Superior temporal gyrus (tissue), 1 donor: ENCODE measurements at regions not wholly inside any gene's neighbourhood (a gene's known extent, or its start where the extent isn't known, plus 50 kb on each side); places are given as distances from the start of the nearest gene placed in this dataset.

Experiments
- DNase-seq: peaks from one replicate; pipeline ENCODE4 v3.0.0-alpha.2; 2016; ENCODE audit errors: extremely low spot score

DNA sequence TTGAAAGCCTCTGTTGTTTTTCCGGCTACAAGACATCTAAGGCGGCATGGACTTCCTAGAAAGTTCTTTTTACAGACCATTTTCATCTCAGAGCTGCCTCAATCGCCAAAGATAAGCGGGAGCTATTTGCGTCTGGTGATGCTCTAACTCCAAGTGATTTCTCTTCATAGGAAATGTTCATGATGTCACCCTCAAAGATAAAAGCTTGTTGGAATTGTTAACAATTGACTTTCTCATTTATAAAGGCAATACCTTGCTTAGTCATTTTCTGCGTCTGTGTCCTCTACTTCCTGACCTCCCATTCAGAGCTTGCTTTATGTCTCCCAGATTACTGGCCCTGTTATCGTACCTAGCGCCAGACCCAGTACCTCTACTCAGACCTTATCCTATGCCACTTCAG, 259.0 kb upstream of the G2E3 start:
- DNase-seq = peak; percentile 27

DNA sequence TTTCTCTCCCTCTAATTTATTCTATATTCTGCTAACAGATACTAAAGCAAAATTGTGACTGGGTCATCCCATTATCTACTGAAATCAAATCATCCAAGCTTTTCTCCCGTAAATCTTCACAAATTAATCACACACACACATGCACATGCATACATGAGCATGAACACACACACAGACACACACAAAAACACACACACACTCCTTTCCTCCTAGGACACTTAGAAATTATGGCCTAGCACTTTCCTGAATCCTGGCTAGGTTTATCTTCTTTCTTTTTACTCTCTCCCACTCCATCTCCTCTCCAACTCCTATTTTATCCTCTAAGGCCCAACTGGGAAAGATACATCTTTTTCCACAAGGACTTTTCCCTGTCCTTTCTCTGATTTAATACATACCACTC, 255.6 kb upstream of the G2E3 start:
- DNase-seq = no peak

DNA sequence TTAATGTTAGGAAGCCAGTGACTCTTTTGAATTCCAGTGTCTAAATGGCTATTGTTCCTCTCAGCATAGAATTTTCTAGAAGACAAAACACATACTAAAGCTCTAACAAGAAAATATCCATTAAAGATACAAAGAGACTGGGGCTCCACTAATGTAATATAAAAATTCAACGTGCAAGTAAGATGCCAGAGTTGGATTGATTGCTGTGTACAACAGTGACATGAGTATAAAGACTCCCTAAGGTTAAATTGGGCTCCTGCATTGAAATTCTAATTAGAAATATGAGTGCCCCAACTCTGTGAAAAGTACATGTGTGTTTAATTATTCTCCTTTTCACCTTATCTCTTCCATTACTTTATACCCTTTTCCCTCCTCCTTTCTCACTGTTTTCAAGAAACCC, 253.6 kb upstream of the G2E3 start:
- DNase-seq = no peak

DNA sequence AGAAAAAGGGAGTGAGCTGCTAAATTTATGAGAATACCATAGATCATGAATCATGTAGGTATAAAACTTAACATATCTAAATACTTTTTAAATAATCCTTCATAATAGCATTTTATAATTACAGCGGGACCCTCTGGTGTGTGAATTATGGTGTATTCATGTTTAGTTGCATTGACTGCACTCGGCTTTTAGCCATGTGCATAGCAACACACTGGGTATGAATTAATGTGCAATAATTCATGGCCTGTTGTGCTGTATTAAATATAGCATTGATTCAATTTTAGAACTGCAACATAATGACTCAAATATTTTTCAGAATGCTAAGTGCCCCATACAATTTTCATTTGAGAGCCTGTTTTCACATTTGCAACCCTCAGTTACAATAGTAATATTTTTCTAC, 249.6 kb upstream of the G2E3 start:
- no peak for DNase-seq

DNA sequence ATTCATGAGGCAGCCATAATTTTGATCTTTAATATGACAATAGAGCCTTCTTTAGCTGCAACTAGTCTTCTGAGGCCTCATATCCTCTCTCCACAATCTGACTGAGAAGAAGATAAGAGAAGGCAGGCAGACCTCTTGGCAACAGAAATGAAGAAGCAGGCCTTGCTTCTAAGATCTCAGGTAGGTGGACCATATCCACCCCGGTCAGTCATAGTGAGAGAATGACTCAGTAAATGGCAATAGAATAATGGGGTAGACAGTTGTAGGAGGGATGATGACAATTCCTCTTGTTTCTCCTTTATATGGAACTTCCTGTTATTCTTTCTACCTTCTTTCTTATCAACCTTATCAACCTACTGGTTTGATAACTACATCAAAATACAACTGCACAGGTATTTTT, 246.7 kb upstream of the G2E3 start:
- DNase-seq = no peak

DNA sequence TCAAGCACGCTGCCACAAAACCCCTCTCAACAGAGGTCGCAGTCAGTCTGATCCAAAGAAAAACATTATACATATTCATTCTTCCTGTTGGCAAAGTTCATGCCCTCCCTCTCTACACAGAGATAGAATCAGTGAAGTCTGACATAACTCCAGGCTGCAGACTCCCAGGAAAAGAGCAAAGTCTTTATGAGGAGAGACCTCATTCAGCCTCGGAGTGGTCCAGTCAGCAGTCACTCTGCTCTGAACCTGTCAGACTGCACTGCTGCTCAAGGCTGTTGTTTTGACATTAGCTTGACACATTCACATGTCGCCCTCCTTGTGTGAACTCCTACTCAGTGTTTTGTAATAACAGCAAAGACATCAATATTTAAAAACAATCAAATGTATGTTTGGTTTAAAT, 241.2 kb upstream of the G2E3 start:
- DNase-seq = no peak

DNA sequence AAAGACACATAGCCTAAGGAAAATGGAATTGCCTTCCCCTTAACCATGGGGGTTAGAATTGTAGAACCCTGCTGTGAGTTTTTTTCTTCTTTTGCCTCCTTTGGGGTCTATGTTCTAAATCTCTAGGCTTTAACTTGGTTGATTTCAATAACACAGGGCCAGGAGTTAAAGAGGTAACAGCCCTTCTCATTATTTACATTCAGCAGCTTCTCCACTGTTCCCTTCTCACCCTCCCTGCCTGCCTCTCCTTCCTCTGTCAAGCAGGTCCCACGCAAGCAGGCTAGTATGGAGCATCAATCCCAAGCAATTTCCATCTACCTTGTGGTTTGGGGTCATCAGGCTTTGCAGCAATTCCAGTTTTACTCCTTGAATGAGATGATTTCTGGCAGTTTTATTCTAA, 236.1 kb upstream of the G2E3 start:
- no peak for DNase-seq

DNA sequence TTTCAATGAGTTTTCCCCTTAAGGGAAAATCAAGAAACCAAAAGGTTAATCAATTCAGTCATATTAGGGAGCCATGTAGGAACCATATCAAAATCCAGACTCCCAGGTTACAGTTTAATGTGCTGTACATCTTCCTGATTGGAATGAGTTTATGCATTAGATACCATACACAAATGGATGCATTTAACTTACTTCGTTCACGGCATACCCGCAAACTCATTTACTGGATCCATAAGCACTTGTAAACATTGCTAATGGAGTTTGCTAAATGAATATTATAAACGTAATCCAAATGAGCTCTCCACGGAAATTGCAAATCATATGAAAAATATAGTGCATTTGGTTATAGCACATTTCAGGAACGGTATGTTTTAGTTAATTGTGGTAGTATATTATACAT, 228.9 kb upstream of the G2E3 start:
- no peak for DNase-seq

DNA sequence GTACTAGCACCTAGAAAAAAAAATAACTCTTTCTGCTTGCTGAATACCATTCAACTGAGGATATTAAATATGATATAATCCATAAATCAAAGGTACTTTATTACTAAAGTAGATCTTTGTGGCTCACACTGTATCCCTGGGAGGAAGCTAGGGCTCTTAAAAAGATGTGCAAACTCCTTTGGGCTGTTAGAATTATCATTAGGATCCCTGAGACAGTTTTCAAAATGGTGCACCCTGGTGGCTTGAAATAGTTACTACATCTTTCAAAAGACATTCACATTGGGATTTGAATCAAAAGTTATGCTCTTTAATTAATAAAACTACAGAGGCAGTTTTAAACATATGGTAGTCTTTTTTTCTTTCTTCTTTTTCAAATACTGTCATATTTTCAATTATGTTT, 228.5 kb upstream of the G2E3 start:
- no peak for DNase-seq

DNA sequence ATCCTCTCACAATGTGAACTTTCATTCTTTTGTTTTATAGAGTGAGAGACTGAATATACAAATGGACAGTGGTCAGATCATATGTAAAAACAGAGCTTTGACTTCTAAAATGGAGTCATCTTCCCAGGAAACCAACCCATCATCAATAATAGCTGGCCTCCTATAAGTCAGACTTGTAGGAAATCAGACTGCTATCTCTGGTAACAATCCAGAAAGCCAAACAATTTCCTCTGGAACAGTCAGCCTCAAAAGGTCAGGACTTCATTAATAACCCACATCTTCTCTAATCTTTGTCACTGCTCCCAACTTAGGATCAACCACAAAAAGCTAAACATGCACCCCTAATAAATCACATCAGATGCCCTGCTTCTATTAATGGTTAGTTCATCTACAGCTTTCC, 227.9 kb upstream of the G2E3 start:
- no peak for DNase-seq

DNA sequence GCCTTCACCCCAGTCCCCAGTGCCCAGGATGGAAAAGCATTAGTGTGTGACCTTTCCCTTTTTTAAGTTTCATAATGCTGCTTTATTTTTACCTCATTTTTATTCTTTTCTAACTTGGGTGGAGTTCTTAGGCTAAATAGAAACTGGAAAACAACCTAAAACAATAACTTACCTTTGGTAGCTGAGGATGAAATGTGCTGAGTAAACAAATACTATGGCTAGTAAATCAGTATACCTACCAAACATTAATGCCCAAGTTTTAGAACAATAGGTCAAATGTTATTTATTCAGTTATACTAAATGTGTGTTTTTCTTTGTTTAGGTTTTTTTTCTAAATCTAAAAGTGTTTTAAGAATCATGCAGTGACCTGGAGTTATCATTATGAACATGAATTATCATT, 226.6 kb upstream of the G2E3 start:
- no peak for DNase-seq

DNA sequence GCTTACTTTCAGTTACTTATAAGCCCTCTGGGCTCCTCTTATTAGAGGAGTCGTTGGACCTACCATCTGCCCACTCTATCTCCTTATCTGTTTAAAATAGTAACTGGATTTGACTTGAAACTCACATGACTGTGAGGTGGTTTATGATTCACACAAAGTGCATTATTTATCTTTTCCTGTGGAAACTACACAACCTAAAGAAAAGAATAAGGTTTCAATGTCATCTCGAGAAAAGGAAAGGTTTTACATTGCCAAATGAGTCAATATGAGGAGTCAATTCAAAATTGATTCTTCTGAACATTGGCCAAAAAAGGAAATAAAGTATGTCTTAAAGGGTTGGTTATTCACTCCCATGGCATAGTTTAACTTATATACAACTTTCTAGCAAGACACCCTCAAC, 225.0 kb upstream of the G2E3 start:
- DNase-seq = no peak

DNA sequence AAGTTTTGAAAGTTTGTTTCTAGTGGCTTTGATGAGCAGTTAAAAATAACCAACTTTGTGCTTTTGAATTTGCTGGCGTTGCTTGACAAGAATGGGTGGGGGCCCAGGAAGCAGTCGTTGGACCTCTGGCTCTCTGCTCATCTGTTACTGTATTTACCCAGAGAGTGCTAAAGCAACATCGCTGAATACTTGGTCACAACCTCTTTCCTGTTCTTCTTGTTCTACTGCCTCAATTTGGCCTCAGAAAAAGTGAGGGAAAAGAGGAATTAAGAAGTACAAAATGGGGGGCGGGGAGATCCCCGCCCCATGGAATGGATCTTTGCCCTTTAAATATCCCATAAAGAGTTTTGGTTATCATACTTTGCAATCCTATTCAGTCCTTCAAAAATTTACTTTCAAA, 221.5 kb upstream of the G2E3 start:
- no peak for DNase-seq

DNA sequence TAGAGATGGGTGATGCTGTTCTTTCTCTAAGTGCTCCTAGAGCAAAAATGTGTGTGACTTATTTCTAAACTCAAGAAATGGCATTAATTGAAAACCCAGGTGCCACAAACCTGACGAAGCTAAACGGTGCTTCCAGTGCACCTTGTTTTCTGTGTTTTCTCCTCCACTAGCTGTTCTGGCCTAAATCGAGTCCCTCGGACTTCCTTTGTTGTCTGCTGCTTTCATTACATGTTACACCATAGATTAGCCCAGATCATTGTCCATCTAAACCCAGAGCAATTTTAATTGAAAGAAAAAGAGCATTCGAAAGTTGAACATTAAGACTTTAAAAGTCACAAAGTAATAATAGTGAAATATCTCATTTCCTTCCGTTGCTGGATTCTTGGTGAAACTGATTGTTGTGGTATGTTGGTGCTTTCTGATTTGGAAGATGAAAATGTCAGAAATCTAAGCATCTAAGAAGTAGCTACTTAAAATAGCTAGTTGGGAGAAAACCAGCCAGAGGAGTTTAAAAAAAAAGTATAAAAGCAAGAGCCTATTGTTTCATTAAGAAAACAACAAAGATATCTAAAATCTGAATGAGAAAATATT, 219.6 kb upstream of the G2E3 start:
- no peak for DNase-seq

DNA sequence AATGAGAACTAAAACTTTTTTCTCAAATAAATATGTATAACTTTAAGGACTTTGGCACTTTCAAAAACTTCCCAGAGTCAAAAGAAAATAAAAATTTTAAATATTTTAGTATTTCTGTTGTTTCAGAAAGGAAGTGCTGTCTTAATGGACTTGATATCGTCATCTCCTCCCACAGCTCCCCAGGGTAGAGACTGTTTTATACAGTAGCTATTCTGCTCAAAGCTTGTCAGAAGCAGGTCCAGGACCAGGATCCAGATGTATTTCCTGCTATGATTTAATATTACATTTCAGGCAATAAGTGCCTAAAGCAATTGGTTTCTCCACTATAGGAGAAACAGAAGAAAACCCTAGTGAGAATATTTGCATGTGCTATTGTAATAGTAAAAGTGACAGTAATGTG, 218.5 kb upstream of the G2E3 start:
- no peak for DNase-seq

DNA sequence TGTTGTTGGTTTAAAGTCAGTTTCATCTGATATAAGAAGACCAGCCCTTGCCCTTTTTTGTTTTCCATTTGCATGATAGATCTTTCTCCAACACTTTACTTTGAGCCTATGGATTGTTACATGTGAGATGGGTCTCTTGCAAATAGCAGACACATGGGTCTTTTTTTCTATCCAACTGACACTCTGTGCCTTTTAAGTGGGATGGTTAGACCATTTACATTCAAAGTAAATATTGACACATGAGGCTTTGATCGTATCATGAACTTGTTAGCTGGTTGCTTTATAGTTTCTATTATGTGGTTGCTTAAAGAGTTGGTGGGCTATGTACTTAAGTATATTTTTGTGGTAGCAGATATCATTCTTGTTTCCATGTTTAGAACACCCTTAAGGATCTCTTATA, 213.4 kb upstream of the G2E3 start:
- DNase-seq = no peak

DNA sequence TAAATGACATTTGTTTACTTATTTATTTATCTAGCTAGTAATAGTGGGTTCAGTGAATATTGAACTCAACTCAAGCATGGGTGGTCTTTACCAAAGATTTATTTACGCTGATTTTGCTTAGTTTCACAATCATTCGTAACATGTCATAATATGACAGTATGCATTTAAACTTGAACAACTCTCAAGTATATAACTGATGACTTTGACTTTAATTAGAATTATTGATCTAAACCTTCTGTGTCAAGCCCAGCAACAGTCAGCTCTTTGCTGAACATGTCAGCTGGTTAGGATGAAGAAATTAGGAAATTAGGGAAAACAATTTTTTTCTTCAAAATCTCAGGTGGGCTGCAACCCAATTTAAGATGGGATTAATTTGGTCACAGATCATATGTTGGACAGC, 210.5 kb upstream of the G2E3 start:
- no peak for DNase-seq

DNA sequence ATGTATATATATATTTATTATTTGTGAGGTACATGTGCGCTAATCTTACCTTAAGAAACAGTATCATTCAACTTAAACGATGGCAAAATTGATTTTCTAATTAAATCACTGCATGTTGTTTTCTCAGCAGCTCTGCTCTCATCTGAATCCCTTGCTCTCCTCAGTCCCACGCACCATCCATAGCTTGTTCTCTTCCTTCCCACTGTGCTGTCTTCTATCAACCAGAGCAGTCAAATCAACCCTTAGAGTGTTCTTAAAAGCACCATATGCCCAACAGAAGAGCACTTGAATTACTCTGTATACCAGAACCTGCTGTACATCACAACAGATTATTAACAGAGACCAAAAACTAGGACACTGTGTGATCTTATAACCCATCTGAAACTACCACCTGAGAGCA, 209.4 kb upstream of the G2E3 start:
- no peak for DNase-seq

DNA sequence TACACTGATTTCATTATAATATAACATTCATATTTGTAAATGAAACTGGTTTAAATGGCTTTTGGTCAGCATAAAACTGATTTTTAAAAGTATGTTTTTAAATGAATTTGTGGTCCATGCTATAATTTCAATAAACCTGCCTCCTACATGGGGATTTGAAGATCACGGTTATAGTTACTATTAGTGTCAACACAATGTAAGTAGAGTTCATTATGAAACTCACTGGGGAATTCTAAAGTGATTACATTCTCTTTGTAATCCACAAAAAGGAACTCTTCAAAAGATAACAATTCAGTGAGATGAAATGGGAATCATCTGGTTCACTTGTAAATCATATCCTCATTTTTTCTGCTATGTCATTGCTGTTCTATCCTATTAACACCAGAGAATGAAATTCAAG, 204.5 kb upstream of the G2E3 start:
- DNase-seq = no peak

DNA sequence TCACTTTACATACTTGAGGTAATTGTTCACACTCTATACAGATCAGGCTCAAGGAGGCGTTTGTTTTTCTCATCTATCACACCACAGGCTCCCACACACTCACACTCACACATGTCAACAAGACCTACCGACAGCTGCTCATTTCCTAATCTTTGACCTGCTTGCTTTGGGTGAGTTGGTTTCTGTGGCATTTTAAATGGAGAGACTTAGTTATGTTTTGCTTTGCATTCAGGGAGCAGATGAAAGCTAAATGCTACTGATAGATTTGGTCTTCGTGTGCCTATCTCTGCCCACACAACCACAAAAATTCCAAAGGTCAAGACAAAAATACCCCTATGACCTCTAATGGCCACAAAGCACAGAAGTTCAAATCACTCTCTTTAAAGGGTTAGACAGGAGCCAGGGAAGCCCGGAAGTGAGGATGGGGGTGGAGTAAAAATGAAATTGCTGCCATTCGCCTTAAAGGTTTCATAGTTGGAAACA, 203.5 kb upstream of the G2E3 start:
- no peak for DNase-seq

DNA sequence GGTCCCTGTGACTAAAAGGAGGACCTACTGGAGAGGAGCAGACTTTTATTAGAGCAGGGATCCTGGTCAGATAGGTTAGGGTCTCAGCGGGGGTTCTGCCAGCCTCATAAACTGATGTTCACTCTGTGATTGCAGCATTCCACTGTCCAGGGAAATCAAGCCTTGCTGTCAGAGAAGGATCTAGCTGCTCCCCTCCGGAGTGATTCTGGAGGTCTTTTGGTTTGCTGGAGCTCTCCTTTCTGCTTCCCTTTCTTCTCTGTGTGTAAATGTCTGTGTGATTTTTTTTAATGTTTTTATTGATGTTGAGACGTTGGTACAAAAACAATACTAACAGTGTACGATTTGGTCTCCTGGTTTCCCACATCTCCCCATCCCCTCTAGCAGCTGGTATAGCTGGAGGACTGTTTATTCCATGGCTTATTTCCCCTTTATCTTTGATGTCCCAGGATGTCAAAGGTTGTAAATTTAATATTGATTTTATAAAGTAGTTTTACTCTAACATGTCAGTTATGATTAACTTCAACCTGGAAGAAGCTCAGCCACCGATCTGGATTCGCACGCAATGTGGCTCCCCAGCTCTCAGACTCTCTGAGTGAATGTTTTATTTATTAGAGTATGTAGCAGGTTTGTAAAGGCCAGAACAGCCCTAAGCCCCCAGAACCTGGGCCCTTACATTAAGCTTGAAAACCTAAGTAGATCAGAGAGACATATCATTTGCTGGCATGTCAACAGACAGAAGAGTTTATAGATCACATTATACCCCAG, 202.3 kb upstream of the G2E3 start:
- no peak for DNase-seq

DNA sequence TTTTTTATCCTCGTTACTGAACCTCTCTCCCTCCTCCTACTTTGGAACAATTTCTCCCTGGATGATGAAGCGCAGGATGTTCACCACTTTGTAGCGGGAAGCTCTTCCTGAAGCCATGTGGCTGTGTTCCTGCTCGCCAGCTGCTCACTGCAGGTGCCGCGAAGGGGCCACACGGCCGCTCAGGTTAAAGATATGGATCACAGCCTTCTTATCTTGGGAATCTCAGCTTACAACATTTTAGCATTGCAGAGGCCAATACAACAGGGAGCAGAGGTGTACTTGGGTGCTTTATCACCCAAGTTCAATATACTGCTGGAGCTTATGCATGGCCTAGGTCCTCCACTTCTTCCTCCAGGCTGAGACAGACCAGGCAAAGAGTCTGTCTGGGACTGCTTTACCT, 201.2 kb upstream of the G2E3 start:
- no peak for DNase-seq

DNA sequence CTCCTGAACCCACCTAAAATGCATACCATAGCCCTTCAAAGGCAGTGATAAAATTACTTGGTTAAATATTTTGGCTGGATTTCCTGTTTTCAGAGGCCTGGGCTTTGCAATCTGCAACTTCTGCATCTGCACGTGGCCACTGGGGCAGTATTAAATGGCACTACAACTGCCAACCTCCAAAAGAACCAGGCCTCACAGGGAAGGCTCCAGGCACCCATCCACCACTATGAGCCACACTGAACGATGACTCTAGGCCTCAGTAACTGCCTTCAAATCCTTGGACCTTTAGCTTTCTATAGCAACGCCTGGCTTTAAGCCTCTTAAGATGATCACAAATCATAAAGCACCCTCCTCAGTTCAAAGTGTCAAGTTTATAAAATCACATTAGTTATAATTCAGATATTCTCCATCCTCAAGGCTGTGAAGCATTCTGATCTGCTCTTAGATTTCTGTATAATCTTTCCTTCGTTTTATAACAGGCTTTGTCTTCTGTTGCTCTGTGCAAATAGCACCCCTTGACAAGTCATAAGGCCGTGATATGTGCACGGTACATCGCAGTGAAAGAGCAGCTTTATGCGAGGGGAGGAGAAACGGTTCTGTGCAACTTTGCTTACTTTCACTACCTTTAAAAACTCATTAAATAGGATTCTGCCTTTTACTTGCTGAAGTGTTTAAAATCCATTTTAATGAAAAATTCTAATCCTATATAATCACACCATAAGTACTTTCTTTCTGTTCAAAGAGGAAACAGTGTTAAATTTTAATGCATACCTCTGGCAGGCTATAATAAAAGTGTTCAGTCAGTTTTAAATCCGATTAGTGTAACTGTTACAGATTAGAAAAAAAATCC, 196.4 kb upstream of the G2E3 start:
- no peak for DNase-seq
